Glomerular endothelial cell (primary cell): ENCODE measurements at regions not wholly inside any gene's neighbourhood (a gene's known extent, or its start where the extent isn't known, plus 50 kb on each side); places are given as distances from the start of the nearest gene placed in this dataset.
"Not testable (repeated sequence)": the region's sequence is repeated elsewhere in the genome, so short reads cannot be mapped to it uniquely, and the experiment has no call there.

Experiments
- DNase-seq: peaks from one replicate; pipeline ENCODE4 v3.0.0-alpha.2; 2011; ENCODE audit warnings: low read depth, low spot score; ENCODE audit errors: extremely low read depth

DNA sequence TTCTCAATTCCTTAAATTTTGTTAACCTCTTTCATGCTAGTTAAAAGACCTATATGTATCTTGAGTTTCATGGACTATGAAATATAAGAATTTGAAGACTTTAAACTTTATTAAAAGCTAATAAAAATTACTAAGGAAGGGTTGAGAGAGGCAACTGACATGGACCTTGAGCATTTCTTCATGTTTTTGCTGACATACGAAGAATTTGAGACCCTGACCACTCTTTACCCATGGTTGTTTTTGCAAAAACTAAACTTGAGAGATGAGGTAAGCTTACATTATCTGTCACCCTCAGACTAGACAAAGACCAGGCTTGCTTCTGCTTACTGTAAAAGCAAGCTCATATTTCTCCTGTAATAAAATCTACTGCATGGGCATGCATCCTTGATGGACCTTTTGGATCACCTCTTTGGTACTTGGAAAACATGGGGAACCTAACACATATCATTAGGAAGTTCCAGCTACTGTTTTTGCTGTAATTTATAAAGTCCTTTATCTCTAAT, 338.2 kb upstream of the PABPC4L start:
- DNase-seq = no peak

DNA sequence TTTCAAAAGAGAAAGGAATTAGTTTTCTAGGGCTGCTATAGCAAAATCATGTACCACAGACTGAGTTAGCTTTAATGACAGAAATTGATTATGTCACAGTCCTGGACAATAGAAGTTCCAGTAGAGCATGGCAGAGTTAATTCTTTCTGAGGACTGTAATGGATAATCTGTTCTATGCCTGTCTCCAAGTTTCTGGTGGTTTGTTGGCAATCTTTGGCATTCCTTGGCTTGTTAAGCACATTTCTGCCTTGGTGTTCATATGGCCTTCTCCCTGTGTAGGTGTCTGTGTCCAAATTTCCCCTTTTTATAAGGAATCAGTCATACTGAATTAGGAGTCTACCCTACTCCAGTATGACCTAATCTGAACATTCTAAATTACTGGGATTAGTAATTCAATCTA, 336.1 kb upstream of the PABPC4L start:
- no peak for DNase-seq

- no peak for DNase-seq
These were observed 331.5 kb upstream of the PABPC4L start for GRCh38 chr4:134533068-134533467.

DNA sequence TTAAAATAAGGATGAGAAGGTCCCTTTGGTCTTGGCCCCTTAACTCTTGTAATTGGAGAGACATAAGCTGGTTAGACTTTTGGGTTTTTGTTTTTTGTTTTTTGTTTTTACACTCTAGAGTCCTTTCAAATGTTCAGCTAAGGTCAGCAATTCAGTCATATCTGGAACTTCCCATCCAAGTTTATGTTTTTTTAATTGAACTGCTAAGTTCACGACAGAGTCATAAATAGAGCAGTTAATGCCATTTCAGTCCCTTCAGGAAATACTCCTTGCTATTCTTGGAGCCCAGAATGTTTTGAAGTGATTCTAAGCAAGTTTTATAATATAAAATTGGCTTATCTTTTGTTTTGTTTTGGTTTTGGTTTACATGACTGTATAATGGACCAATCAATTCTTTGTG, 329.4 kb upstream of the PABPC4L start:
- DNase-seq = no peak

DNA sequence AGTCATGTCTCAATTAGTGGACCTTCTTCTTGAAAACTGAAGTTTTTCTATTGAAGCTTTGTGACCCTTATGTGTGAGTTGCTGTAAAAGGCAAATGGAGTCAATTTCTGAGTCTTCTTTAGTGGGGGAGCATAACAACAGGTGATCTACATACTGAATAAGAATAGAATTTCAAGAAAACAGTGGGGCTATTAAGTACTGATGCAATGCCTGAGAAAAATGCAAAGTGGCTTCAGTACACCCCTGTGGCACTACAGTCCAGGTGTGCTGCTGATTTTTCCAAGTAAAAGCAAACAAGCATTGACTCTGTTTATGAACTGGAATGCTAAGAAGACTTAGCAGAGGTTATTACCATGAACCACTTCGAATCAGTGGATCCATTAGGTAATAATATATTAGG, 328.0 kb upstream of the PABPC4L start:
- no peak for DNase-seq

DNA sequence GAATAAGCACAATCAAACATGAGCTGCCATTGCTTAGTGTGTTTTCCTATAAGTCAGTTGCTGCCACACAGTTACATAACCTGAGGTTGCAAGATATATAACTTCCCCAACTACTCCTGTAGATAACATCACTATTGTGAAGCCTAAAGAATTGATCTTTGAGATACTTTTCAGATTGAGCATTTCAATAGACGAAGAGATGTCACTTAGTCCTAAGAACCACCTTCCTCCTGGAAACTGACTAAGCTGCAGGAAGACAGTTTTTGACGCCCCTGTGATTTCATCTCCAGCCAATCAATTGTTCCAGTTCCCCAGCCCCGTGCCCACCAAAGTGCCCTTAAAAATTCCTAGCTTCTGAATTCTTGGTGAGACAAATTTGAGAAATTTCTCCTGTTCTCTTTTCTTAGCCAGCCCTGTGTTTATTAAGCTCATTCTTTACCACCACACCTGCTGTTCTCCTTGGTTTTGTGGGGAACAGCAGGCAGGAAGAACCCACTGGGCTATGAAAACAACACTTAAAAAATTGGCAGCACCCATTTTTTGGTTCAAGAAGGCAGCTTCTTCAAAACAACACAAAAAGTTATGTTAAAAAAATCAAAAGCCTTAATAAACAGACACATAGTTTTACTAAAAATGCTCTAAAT, 317.1 kb upstream of the PABPC4L start:
- no peak for DNase-seq

DNA sequence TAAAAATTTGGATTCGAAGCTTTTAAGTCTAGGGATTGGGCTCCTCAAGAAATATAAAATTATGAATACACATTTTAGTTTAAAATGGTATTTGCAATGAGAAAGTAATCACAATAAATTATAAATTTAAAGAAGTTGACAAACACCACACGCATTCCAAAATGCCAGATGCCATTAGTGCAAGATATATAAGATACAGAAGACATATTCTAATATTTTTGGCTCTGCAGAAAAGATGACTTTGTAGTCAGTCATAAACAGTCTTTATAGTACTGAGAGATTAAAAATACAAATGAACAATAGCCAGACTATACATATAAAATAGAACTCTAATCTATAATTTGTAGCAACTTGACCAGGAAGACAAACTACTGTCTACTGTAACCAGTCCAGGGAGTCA, 309.0 kb upstream of the PABPC4L start:
- no peak for DNase-seq

- no peak for DNase-seq
These were observed 303.9 kb upstream of the PABPC4L start for GRCh38 chr4:134505511-134505910.

DNA sequence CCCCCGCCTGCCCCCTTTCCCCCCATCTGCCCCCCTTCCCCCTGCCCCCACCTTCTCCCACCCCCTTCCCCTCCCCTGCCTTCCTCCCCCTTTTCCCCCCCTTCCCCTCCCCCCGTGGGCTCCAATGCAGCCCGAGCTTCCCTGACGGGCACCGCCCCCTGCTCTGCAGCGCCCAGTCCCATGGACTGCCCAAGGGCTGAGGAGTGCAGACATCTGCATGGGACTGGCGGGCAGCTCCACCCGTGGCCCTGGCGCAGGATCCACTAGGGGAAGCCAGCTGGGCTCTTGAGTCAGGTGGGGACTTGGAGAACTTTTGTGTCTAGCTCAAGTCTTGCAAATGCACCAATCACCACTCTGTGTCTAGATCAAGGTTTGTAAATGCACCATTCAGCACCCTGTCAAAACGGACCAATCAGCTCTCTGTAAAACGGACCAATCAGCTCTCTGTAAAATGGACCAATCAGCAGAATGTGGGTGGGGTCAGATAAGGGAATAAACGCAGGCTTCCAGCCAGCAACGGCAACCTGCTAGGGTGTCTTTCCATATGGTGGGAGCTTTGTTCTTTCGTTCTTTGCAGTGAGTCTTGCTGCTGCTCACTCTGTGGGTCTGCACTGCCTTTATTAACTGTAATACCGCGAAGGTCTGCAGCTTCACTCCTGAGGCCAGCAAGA, 300.5 kb upstream of the PABPC4L start:
- DNase-seq = no peak

DNA sequence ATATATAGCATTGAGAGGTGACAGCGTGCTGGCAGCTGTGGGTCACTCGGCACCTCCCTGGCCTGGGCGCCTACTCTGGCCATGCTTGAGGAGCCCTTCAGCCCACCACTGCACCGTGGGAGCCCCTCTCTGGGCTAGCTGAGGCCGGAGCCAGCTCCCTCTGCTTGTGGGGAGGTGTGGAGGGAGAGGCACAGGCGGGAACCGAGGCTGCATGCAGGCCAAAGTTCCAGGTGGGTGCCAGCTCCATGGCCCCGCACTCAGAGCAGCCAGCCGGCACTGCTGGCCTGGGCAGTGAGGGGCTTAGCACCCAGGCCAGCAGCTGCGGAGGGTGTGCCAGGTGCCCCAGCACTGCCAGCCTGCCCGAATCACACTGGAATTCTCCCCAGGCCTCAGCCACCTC, 299.9 kb upstream of the PABPC4L start:
- not testable (repeated sequence) for DNase-seq

DNA sequence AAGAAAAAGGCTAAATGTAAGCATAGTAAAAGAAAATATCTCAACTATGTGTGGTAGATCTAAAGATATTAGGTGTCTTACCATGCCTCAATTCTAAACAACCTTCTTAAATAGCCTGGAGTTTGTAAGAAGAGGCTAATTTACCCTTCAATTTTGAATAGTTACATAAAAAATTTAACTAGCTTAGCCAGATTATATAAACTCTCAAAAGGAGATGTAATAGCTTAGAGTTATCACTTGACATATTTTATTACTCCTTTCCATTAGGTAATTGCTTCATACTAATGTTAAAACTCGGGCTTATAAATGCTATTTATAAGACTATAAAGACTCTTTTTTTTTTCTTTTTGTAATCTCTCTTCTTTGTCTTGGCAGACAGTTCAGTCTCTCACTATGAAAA, 297.5 kb upstream of the PABPC4L start:
- DNase-seq = no peak

GRCh38 chr4:134490863-134491262, 289.3 kb upstream of the PABPC4L start:
- DNase-seq = no peak

- not testable (repeated sequence) for DNase-seq
These were observed 281.9 kb upstream of the PABPC4L start for GRCh38 chr4:134483514-134483913.

DNA sequence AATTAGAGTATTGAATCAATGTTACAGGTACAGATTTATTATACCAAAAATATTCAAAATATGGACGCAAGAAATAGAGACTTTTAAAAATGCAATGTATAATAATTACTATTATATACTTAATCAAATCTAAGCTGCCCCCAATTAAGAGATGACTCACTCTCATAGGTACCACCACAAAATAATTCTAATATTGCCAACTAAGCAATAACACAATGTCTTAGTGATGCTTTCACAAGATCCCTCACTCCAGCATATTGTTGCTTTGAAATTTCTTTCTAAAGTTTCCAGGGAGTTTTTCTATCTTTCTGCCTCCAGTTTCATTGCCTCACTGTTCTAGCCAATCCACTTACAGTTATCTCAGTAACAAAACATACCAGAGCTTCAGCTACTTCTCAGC, 270.0 kb upstream of the PABPC4L start:
- no peak for DNase-seq

- peak; percentile 14 for DNase-seq
These were observed 269.0 kb upstream of the PABPC4L start for GRCh38 chr4:134470544-134470943.

GRCh38 chr4:134465417-134465816, 263.8 kb upstream of the PABPC4L start:
- no peak for DNase-seq

DNA sequence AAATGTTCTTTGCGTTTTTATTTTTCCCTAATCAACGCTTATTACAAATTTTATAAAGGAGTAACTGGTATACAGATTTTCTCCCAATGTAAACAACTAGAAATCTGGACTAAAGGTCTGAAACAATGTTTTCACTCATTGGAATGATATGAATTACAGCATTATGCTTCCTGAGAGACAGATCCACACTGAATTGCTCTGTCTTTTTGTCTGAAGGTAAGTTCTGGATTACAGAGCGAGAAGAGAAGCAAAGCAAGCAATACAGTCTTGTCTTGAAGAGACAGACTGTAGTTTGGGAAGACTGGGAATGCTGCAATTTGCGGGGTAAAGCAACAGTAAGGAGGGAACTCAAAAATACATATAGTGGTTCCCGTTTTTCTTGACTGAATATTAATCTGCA, 262.2 kb upstream of the PABPC4L start:
- DNase-seq = no peak

DNA sequence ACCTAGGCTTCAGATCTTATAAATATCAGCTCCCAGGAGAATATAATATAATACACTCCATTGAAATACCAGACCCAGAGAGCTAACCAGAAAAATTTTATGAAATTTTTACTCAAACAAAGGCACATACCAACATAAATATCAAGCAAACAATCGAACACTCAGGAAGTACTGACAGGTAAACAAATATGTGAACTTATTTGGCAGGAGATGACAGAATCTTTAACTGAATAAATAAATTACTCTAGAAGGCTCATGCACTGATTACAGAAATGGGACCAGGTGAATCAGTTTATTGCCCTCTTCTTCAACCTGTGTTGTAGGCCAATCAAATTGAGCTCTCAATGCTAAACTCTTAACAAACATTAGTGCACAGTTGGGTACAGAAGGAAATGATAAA, 225.2 kb upstream of the PABPC4L start:
- no peak for DNase-seq

DNA sequence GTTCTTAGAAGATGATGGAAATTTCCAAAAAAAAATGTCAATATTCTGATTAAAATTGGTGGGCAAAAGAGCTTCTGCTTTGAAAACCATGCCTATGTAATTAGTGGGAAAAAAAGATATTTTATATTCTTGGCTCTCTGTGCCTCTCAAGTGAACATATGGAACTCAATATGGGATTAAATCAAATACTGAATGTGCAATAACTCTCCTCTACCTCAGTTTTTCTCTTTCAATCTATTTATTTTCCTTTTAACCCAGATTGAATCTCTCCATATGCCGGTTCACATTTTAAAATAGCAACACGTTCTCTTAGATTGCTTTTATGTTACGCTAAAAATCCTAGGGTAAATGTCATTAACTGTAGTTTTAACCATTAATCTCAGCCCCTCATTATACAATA, 224.2 kb upstream of the PABPC4L start:
- DNase-seq = no peak

DNA sequence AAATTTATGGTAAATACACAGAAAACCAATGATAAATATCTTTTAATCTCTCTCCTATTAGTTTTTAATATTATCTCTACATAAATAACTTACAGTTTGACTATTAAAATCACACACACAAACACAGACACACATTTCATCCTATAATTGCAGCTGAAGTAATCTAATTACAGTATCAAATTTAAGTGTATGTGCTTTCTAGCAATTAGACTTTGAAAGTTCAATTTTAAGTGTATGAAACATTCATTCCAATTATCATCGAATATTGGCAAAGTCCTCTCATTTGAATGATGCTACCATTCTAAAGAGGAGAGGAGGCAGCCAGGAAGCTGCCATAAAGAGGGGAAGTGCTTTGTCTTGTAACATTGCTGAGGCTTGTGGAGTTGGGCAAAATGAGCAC, 221.2 kb upstream of the PABPC4L start:
- DNase-seq = no peak

- DNase-seq = no peak
These were observed 220.1 kb upstream of the PABPC4L start for GRCh38 chr4:134421734-134422133.

- DNase-seq = no peak
These were observed 207.3 kb upstream of the PABPC4L start for GRCh38 chr4:134408897-134409296.

- DNase-seq = no peak
These were observed 200.2 kb upstream of the PABPC4L start for GRCh38 chr4:134401798-134402197.
